ENCODE measurements at regions not wholly inside any gene's neighbourhood (a gene's known extent, or its start where the extent isn't known, plus 50 kb on each side); places are given as distances from the start of the nearest gene placed in this dataset.

GRCh38 chr11:95486979-95487378 lies 256.0 kb upstream of the SESN3 start:
- H3K27me3 Mint-ChIP-seq (ENCODE audit: insufficient read depth, unreplicated experiment) = no peaks in the 10 kb centered on the region
- intact Hi-C loops (cut with micrococcal nuclease; ENCODE audit: unreplicated experiment) = loop anchor here (1.0 to 5.0 kb wide), 4 partner anchors 50 to 335 kb away; no protein-coding TSS in a partner anchor
- no peaks in the 10 kb centered on the region for H3K27me3 ChIP-seq (replicated peaks; ENCODE audit: control insufficient read depth, insufficient read depth, low read length)
- no peak overlapping the region for H3K4me3 ChIP-seq (ENCODE audit: low read depth, low read length)
- no TSS peak for BruUV-seq (replicated peaks)
- H3K4me1 ChIP-seq = peaks cover 29% of the 10 kb centered on the region
- no peak for DNase-seq
- no peak for TF ChIP-seq CTCF (IDR thresholded peaks at IDR 0.05; ENCODE audit: insufficient read depth in 1 of 2, low read depth in 1 of 2, low read length in 1 of 2, severe bottlenecking in 1 of 2, unreplicated experiment in 1 of 2)
- H3K36me3 ChIP-seq (ENCODE audit: control insufficient read depth, insufficient read depth, low read length) = no peaks in the 10 kb centered on the region
- peaks cover 21% of the 10 kb centered on the region for H3K9me3 Mint-ChIP-seq (ENCODE audit: unreplicated experiment)
- H3K4me3 Mint-ChIP-seq (ENCODE audit: unreplicated experiment) = peak overlapping the region; percentile 73
- peaks cover 4% of the 10 kb centered on the region; the same call in 1 of the 2 replicates for H3K9me3 ChIP-seq
- POLR2A ChIA-PET = interaction anchor here (1.0 to 1.2 kb wide), 3 partner anchors 205 to 303 kb away, joined by 3 to 4 read pairs (median 3); partner anchors contain the start of gene FAM76B
- H3K27ac Mint-ChIP-seq (ENCODE audit: unreplicated experiment) = peak overlapping the region; percentile 96
- CTCF ChIA-PET = interaction anchor here (1.2 to 1.4 kb wide), 3 partner anchors 218 to 335 kb away, joined by 3 to 5 read pairs (median 4); partner anchors contain the start of gene SESN3
- peaks cover 30% of the 10 kb centered on the region for H3K4me1 Mint-ChIP-seq (ENCODE audit: low read depth, unreplicated experiment)
- H3K36me3 Mint-ChIP-seq (ENCODE audit: insufficient read depth, unreplicated experiment) = peaks cover 8% of the 10 kb centered on the region

GRCh38 chr11:95486466-95486865 lies 255.5 kb upstream of the SESN3 start:
- Histone ChIP-seq H3K36me3 (ENCODE audit: control insufficient read depth, insufficient read depth, low read length) (no peaks in the 10 kb centered on the region), H3K9me3 (peaks cover 4% of the 10 kb centered on the region; the same call in 1 of the 2 replicates), H3K27me3 (replicated peaks; ENCODE audit: control insufficient read depth, insufficient read depth, low read length) (no peaks in the 10 kb centered on the region), H3K4me1 (peaks cover 29% of the 10 kb centered on the region), H3K4me3 (ENCODE audit: low read depth, low read length) (no peak overlapping the region)
- H3K27ac Mint-ChIP-seq (ENCODE audit: unreplicated experiment) = peak overlapping the region; percentile 96
- CTCF ChIA-PET = interaction anchor here (0.6 kb wide), 1 partner anchor 332 kb away, joined by 3 read pairs; no protein-coding TSS in a partner anchor
- DNase-seq = no peak
- H3K36me3 Mint-ChIP-seq (ENCODE audit: insufficient read depth, unreplicated experiment) = peaks cover 13% of the 10 kb centered on the region
- peaks cover 30% of the 10 kb centered on the region for H3K4me1 Mint-ChIP-seq (ENCODE audit: low read depth, unreplicated experiment)
- intact Hi-C loops (cut with micrococcal nuclease; ENCODE audit: unreplicated experiment) = loop anchor here (5.0 kb wide), 3 partner anchors 49 to 334 kb away; no protein-coding TSS in a partner anchor
- BruUV-seq (replicated peaks) = no TSS peak
- POLR2A ChIA-PET = no interaction called here
- no peak overlapping the region for H3K4me3 Mint-ChIP-seq (ENCODE audit: unreplicated experiment)
- H3K27me3 Mint-ChIP-seq (ENCODE audit: insufficient read depth, unreplicated experiment) = no peaks in the 10 kb centered on the region
- no peak for TF ChIP-seq CTCF (IDR thresholded peaks at IDR 0.05; ENCODE audit: insufficient read depth in 1 of 2, low read depth in 1 of 2, low read length in 1 of 2, severe bottlenecking in 1 of 2, unreplicated experiment in 1 of 2)
- H3K9me3 Mint-ChIP-seq (ENCODE audit: unreplicated experiment) = peaks cover 21% of the 10 kb centered on the region

DNA sequence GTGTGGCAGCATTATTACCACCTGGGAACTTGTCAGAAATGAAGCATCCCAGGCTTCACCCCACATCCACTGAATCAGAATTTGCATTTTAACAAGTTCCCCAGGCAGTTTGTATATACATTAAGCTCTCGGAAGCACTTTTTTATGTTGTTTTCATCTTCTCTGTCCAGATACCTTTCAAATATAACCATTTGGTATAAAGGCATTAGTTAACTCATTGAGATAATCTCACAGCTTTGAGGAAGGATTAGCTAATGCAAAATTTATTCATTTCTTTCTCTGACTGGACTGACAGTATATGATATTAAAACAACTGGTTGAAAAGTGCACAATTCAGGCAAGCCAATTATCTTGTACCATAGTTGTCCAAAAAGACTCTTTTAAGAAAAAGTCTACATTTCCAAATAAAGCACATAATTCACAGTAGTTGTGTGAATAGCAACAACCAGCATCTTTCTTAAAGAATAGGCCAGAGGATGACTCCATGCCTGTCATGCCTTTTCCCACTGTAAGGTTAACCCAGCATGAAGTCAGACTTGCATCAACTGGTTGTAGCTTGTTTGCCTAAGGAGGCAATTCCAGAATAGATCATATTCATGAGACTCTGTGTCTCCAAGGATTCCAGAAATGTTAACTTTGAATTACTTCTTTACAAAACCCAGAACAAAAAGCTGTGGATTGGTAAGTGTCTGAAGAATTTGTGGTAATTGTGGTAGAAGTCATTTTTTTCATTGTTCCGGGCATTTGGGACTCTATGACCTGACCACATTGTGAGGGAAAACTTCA lies 254.3 kb upstream of the SESN3 start:
- POLR2A ChIA-PET = no interaction called here
- Mint-ChIP-seq H3K36me3 (ENCODE audit: insufficient read depth, unreplicated experiment) (peaks cover 14% of the 10 kb centered on the region), H3K27ac (ENCODE audit: unreplicated experiment) (no peak overlapping the region), H3K4me3 (ENCODE audit: unreplicated experiment) (no peak overlapping the region), H3K4me1 (ENCODE audit: low read depth, unreplicated experiment) (peaks cover 30% of the 10 kb centered on the region), H3K27me3 (ENCODE audit: insufficient read depth, unreplicated experiment) (no peaks in the 10 kb centered on the region), H3K9me3 (ENCODE audit: unreplicated experiment) (peaks cover 11% of the 10 kb centered on the region)
- Histone ChIP-seq H3K27me3 (replicated peaks; ENCODE audit: control insufficient read depth, insufficient read depth, low read length) (no peaks in the 10 kb centered on the region), H3K9me3 (peaks cover 4% of the 10 kb centered on the region; the same call in 1 of the 2 replicates), H3K4me1 (peaks cover 29% of the 10 kb centered on the region), H3K36me3 (ENCODE audit: control insufficient read depth, insufficient read depth, low read length) (no peaks in the 10 kb centered on the region), H3K4me3 (ENCODE audit: low read depth, low read length) (no peak overlapping the region)
- CTCF ChIA-PET = no interaction called here
- intact Hi-C loops (cut with micrococcal nuclease; ENCODE audit: unreplicated experiment) = loop anchor here (5.0 kb wide), 3 partner anchors 48 to 333 kb away; no protein-coding TSS in a partner anchor
- no TSS peak for BruUV-seq (replicated peaks)
- TF ChIP-seq CTCF (IDR thresholded peaks at IDR 0.05; ENCODE audit: insufficient read depth in 1 of 2, low read depth in 1 of 2, low read length in 1 of 2, severe bottlenecking in 1 of 2, unreplicated experiment in 1 of 2) = no peak
- no peak for DNase-seq

All from Caco-2 (cell line).